MM.1S (cell line): ENCODE measurements at regions not wholly inside any gene's neighbourhood (a gene's known extent, or its start where the extent isn't known, plus 50 kb on each side); places are given as distances from the start of the nearest gene placed in this dataset.
A peak's percentile ranks its signal among the peaks of the same experiment; 100 is the strongest.

Experiments used
- EZH2 ChIP-seq: fragments of 300-600 bp; sonication (generic); optimal IDR thresholded peaks from 2 replicates; pipeline ENCODE3; 2017; ENCODE audit warnings: low read depth, mild to moderate bottlenecking, antibody characterized with exemption, low read length, mixed read lengths
- EZH2phosphoT487 ChIP-seq: fragments of 300-600 bp; sonication (generic); IDR thresholded peaks from 2 replicates; pipeline ENCODE4 v1.6.1; 2018; ENCODE audit warnings: antibody characterized with exemption, low read length
- TF ChIP-seq, protein P1 (sequence below): fragments of 300-600 bp; sonication (generic); IDR thresholded peaks from 2 replicates; pipeline ENCODE4 v1.5.1; 2016; ENCODE audit warnings: antibody characterized with exemption, low read length, mixed read lengths

GRCh38 chr16:72400257-72401083 is 228.5 kb upstream of the PMFBP1 start:
- TF ChIP-seq, protein P1, sequence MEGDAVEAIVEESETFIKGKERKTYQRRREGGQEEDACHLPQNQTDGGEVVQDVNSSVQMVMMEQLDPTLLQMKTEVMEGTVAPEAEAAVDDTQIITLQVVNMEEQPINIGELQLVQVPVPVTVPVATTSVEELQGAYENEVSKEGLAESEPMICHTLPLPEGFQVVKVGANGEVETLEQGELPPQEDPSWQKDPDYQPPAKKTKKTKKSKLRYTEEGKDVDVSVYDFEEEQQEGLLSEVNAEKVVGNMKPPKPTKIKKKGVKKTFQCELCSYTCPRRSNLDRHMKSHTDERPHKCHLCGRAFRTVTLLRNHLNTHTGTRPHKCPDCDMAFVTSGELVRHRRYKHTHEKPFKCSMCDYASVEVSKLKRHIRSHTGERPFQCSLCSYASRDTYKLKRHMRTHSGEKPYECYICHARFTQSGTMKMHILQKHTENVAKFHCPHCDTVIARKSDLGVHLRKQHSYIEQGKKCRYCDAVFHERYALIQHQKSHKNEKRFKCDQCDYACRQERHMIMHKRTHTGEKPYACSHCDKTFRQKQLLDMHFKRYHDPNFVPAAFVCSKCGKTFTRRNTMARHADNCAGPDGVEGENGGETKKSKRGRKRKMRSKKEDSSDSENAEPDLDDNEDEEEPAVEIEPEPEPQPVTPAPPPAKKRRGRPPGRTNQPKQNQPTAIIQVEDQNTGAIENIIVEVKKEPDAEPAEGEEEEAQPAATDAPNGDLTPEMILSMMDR = peak; percentile 45
- TF ChIP-seq EZH2 (no peak), EZH2phosphoT487 (no peak)
